Hepatocyte (in vitro differentiated cells): ENCODE measurements at regions not wholly inside any gene's neighbourhood (a gene's known extent, or its start where the extent isn't known, plus 50 kb on each side); places are given as distances from the start of the nearest gene placed in this dataset.

ENCODE experiments used
- DNase-seq: peaks from one replicate; pipeline ENCODE4 v3.0.0-alpha.2; 2016; ENCODE audit warnings: low spot score
- H2AFZ ChIP-seq: fragments of 200-600 bp; sonication (generic); 2 replicates; pipeline ENCODE4 v1.6.0; 2016; ENCODE audit warnings: antibody characterized with exemption, mild to moderate bottlenecking
- H3K27ac ChIP-seq: fragments of 200-600 bp; sonication (generic); 2 replicates; pipeline ENCODE4 v1.5.1; 2016; ENCODE audit warnings: mild to moderate bottlenecking
- H3K27me3 ChIP-seq: fragments of 200-600 bp; sonication (generic); 2 replicates; pipeline ENCODE4 v1.6.1; 2016
- H3K36me3 ChIP-seq: fragments of 200-600 bp; sonication (generic); replicated peaks from 2 replicates; pipeline ENCODE4 v1.5.1; 2016; ENCODE audit warnings: low read depth; ENCODE audit not compliant: insufficient read depth
- H3K4me1 ChIP-seq: fragments of 200-600 bp; sonication (generic); 2 replicates; pipeline ENCODE4 v1.5.1; 2016; ENCODE audit warnings: mild to moderate bottlenecking, moderate library complexity; ENCODE audit not compliant: insufficient read depth
- H3K4me2 ChIP-seq: fragments of 200-600 bp; sonication (generic); 2 replicates; pipeline ENCODE4 v1.6.0; 2016
- H3K4me3 ChIP-seq: fragments of 200-600 bp; sonication (generic); 2 replicates; pipeline ENCODE4 v1.5.1; 2016; ENCODE audit warnings: mild to moderate bottlenecking
- H3K79me2 ChIP-seq: fragments of 200-600 bp; sonication (generic); 2 replicates; pipeline ENCODE4 v1.6.0; 2017; ENCODE audit warnings: mild to moderate bottlenecking
- H3K9me2 ChIP-seq: fragments of 200-600 bp; sonication (generic); replicated peaks from 2 replicates; pipeline ENCODE4 v1.6.0; 2017; ENCODE audit warnings: mild to moderate bottlenecking; ENCODE audit not compliant: insufficient read depth
- H3K9me3 ChIP-seq: fragments of 200-600 bp; sonication (generic); 2 replicates; pipeline ENCODE4 v1.5.1; 2016; ENCODE audit warnings: low read depth, mild to moderate bottlenecking
- H4K20me1 ChIP-seq: fragments of 200-600 bp; sonication (generic); 2 replicates; pipeline ENCODE4 v1.6.0; 2016; ENCODE audit warnings: mild to moderate bottlenecking; ENCODE audit not compliant: insufficient read depth, poor library complexity, severe bottlenecking
- CTCF ChIP-seq: fragments of 200-600 bp; sonication (generic); IDR thresholded peaks from 2 replicates; pipeline ENCODE4 v1.5.1; 2016; ENCODE audit warnings: antibody characterized with exemption, mild to moderate bottlenecking; ENCODE audit not compliant: poor library complexity
- EZH2 ChIP-seq: fragments of 200-600 bp; sonication (generic); IDR thresholded peaks from 2 replicates; pipeline ENCODE4 v1.6.1; 2016; ENCODE audit warnings: antibody characterized with exemption, mild to moderate bottlenecking, borderline replicate concordance
- EZH2phosphoT487 ChIP-seq: fragments of 200-600 bp; sonication (generic); IDR thresholded peaks from one replicate; pipeline ENCODE4 v1.6.1; 2018; ENCODE audit warnings: antibody characterized with exemption, mild to moderate bottlenecking, low read depth, moderate library complexity; ENCODE audit not compliant: unreplicated experiment, severe bottlenecking
- WGBS: methylation state at CpG from one replicate; pipeline ENCODE4 v1.1.6; 2016; ENCODE audit warnings: low lambda C conversion rate; ENCODE audit errors: missing lambda C conversion rate; 5-methylcytosine and 5-hydroxymethylcytosine counted together

GRCh38 chr9:31870276-31870675 is 514.2 kb upstream of the ACO1 start:
- H3K9me2 ChIP-seq: no peaks in the 10 kb centered on the region
- H3K36me3 ChIP-seq: no peaks in the 10 kb centered on the region
- WGBS: 72% methylated on average over 2 of the region's 2 CpGs
- H3K79me2 ChIP-seq: no peaks in the 10 kb centered on the region
- no peak overlapping the region for H3K4me3 ChIP-seq
- H4K20me1 ChIP-seq: no peaks in the 10 kb centered on the region
- no peaks in the 10 kb centered on the region for H3K9me3 ChIP-seq
- DNase-seq: no peak
- no peak overlapping the region for H3K4me2 ChIP-seq
- TF ChIP-seq CTCF (no peak), EZH2 (no peak), EZH2phosphoT487 (no peak)
- no peak overlapping the region for H3K27ac ChIP-seq
- no peaks in the 10 kb centered on the region for H3K27me3 ChIP-seq
- H2AFZ ChIP-seq: no peak overlapping the region
- H3K4me1 ChIP-seq: no peaks in the 10 kb centered on the region

- Histone ChIP-seq H4K20me1 (no peaks in the 10 kb centered on the region), H3K4me2 (no peak overlapping the region), H3K9me3 (no peaks in the 10 kb centered on the region), H3K79me2 (no peaks in the 10 kb centered on the region), H3K4me3 (no peak overlapping the region), H3K27me3 (no peaks in the 10 kb centered on the region), H3K9me2 (no peaks in the 10 kb centered on the region), H3K36me3 (no peaks in the 10 kb centered on the region), H2AFZ (no peak overlapping the region), H3K27ac (no peak overlapping the region), H3K4me1 (no peaks in the 10 kb centered on the region)
- DNase-seq: no peak
- no peak for TF ChIP-seq CTCF
- TF ChIP-seq EZH2phosphoT487: no peak
- TF ChIP-seq EZH2: no peak
- WGBS: 86% methylated on average over 7 of the region's 7 CpGs
These were observed 510.7 kb upstream of the ACO1 start for GRCh38 chr9:31873722-31874121.

- no peak overlapping the region for H3K27ac ChIP-seq
- 63% methylated on average over 4 of the region's 4 CpGs for WGBS
- H3K4me3 ChIP-seq: no peak overlapping the region
- no peaks in the 10 kb centered on the region for H3K4me1 ChIP-seq
- H3K4me2 ChIP-seq: no peak overlapping the region
- no peaks in the 10 kb centered on the region for H3K9me3 ChIP-seq
- TF ChIP-seq EZH2 (no peak), EZH2phosphoT487 (no peak), CTCF (no peak)
- no peaks in the 10 kb centered on the region for H3K36me3 ChIP-seq
- H4K20me1 ChIP-seq: no peaks in the 10 kb centered on the region
- H2AFZ ChIP-seq: no peak overlapping the region
- H3K9me2 ChIP-seq: no peaks in the 10 kb centered on the region
- DNase-seq: no peak
- no peaks in the 10 kb centered on the region for H3K79me2 ChIP-seq
- H3K27me3 ChIP-seq: no peaks in the 10 kb centered on the region
These were observed 490.4 kb upstream of the ACO1 start for GRCh38 chr9:31894008-31894407.
